Lower leg skin (tissue), 3 donors: ENCODE measurements at regions not wholly inside any gene's neighbourhood (a gene's known extent, or its start where the extent isn't known, plus 50 kb on each side); places are given as distances from the start of the nearest gene placed in this dataset.

Source experiments
- CTCF ChIP-seq, 3 donors: fragments of 450-650 bp; IDR thresholded peaks; one replicate each; pipeline ENCODE4 v1.5.1; 2016; ENCODE audit warnings: antibody characterized with exemption in 3 of 3, mild to moderate bottlenecking in 3 of 3, moderate library complexity in 2 of 3
- POLR2A ChIP-seq, 2 donors: fragments of 450-650 bp; IDR thresholded peaks; one replicate each; pipeline ENCODE4 v1.6.1; 2016 to 2017; ENCODE audit warnings: antibody characterized with exemption in 2 of 2, mild to moderate bottlenecking in 1 of 2, moderate library complexity in 1 of 2

- TF ChIP-seq CTCF (IDR thresholded peaks at IDR 0.05) (no peak), POLR2A (IDR thresholded peaks at IDR 0.05) (no peak)
Measured at GRCh38 chr14:53260286-53260685, 107.2 kb upstream of the DDHD1 start.
